Erythroblast (primary cell): ENCODE measurements at regions not wholly inside any gene's neighbourhood (a gene's known extent, or its start where the extent isn't known, plus 50 kb on each side); places are given as distances from the start of the nearest gene placed in this dataset.

ENCODE experiments used
- GATA1 ChIP-seq: IDR thresholded peaks from 2 replicates; pipeline ENCODE4 v1.6.1; 2011; ENCODE audit warnings: low read depth, mild to moderate bottlenecking, control low read depth, low read length, moderate library complexity
- POLR2A ChIP-seq: IDR thresholded peaks from 2 replicates; pipeline ENCODE4 v1.6.1; 2011; ENCODE audit warnings: mild to moderate bottlenecking, low read length

DNA sequence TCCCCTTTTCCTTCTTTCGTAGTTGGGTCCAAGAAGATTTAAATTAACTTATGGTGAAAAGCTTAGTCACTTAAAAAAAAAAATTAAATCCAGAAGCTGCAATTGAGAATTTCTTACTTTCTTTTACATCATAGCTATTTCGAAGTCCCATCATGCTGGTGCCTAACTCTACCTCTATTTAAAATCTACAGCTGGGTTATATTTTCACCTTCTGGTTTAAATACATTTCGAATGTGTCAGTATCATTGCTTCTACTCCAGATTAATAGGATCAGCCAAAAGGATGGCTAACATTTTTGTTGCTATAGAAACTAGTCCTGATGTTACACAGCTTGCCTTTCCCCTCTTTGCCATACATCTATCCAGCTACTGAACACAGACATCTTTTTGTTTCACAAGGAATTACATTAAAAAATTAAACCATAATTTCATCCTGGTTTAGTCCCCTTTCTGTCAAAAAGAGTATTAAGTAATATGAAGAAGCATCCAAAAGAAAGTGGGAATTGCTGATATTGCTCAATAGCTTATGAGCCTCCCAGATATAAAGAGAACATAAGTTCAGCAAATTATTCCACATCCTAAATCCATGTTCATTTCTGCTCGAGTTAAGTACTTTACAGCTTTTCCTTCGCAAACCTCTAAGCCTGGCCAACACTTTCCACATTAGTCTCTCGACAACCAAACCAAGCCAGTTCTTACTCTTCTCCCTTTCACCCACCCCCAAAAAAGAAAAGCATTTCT is 396.7 kb upstream of the DAB1 start:
- TF ChIP-seq POLR2A (no peak), GATA1 (no peak)
